Testis (tissue), 2 donors: ENCODE measurements at regions not wholly inside any gene's neighbourhood (a gene's known extent, or its start where the extent isn't known, plus 50 kb on each side); places are given as distances from the start of the nearest gene placed in this dataset.

Source experiments
- DNase-seq: peaks from one replicate; pipeline ENCODE4 v3.0.0-alpha.2; 2019
- H3K27ac ChIP-seq, 2 donors: fragments of 200-600 bp; sonication (generic); one replicate each; pipeline ENCODE4 v1.5.1; 2019
- H3K27me3 ChIP-seq: fragments of 200-600 bp; sonication (generic); one replicate; pipeline ENCODE4 v1.5.1; 2019
- H3K36me3 ChIP-seq: fragments of 200-600 bp; sonication (generic); one replicate; pipeline ENCODE4 v1.5.1; 2017; ENCODE audit warnings: low read depth; ENCODE audit errors: missing control alignments
- H3K4me1 ChIP-seq: fragments of 200-600 bp; sonication (generic); one replicate; pipeline ENCODE4 v1.5.1; 2019
- H3K4me3 ChIP-seq, 2 donors: fragments of 200-600 bp; sonication (generic); one replicate each; pipeline ENCODE4 v1.5.1; 2017 to 2019
- H3K9me3 ChIP-seq: fragments of 200-600 bp; sonication (generic); one replicate; pipeline ENCODE4 v1.5.1; 2017
- CTCF ChIP-seq, 3 experiments: fragments of 450-650 bp in 2 of 3; fragments of 200-600 bp in 1 of 3; sonication (generic) in 1 of 3; IDR thresholded peaks; one replicate each; pipeline ENCODE4 v1.5.1; 2016 to 2019; ENCODE audit warnings: antibody characterized with exemption in 3 of 3, mild to moderate bottlenecking in 2 of 3, moderate library complexity in 1 of 3
- POLR2A ChIP-seq: fragments of 450-650 bp; IDR thresholded peaks from one replicate; pipeline ENCODE4 v1.6.1; 2017; ENCODE audit warnings: antibody characterized with exemption, mild to moderate bottlenecking, moderate library complexity
- WGBS, 2 donors: methylation state at CpG; one replicate each; pipeline ENCODE4 v1.1.5; 2018; 5-methylcytosine and 5-hydroxymethylcytosine counted together
- intact Hi-C: fragments of 100-400 bp; cut with DNase I; formaldehyde crosslinking; loops from one replicate; pipeline ENCODE4 v1.15.1; 2023; ENCODE audit warnings: low total_unique reads

GRCh38 chr3:150079029-150079739 is 108.5 kb upstream of the PFN2 start:
- intact Hi-C loops = no loop called here
- Histone ChIP-seq H3K36me3 (no peaks in the 10 kb centered on the region), H3K4me3 (no peak overlapping the region), H3K27me3 (no peaks in the 10 kb centered on the region), H3K4me1 (no peaks in the 10 kb centered on the region), H3K27ac (no peak overlapping the region), H3K9me3 (no peaks in the 10 kb centered on the region)
- TF ChIP-seq CTCF (IDR thresholded peaks at IDR 0.05) (no peak), POLR2A (no peak)
- WGBS, 2 donors = 68 to 74% methylated on average over 5 of the region's 5 CpGs
- no peak for DNase-seq

GRCh38 chr3:150077581-150078247 is 107.0 kb upstream of the PFN2 start:
- H3K36me3 ChIP-seq = no peaks in the 10 kb centered on the region
- intact Hi-C loops = no loop called here
- 56 to 71% methylated on average over 4 of the region's 4 CpGs for WGBS, 2 donors
- TF ChIP-seq CTCF (IDR thresholded peaks at IDR 0.05) = no peak
- no peak for TF ChIP-seq POLR2A
- no peaks in the 10 kb centered on the region for H3K27me3 ChIP-seq
- no peaks in the 10 kb centered on the region for H3K9me3 ChIP-seq
- no peaks in the 10 kb centered on the region for H3K4me1 ChIP-seq
- no peak for DNase-seq
- H3K27ac ChIP-seq = no peak overlapping the region
- H3K4me3 ChIP-seq = no peak overlapping the region

- Histone ChIP-seq H3K27me3 (no peaks in the 10 kb centered on the region), H3K9me3 (no peaks in the 10 kb centered on the region), H3K4me3 (no peak overlapping the region), H3K36me3 (no peaks in the 10 kb centered on the region), H3K4me1 (no peaks in the 10 kb centered on the region), H3K27ac (no peak overlapping the region)
- intact Hi-C loops = no loop called here
- DNase-seq = no peak
- TF ChIP-seq POLR2A (no peak), CTCF (IDR thresholded peaks at IDR 0.05) (no peak)
- 94 to 99% methylated on average over 3 of the region's 3 CpGs for WGBS, 2 donors
Observed at GRCh38 chr3:150077107-150077506, 106.4 kb upstream of the PFN2 start.

- no peaks in the 10 kb centered on the region for H3K36me3 ChIP-seq
- intact Hi-C loops = no loop called here
- H3K4me3 ChIP-seq = no peak overlapping the region
- H3K9me3 ChIP-seq = no peaks in the 10 kb centered on the region
- no peaks in the 10 kb centered on the region for H3K27me3 ChIP-seq
- H3K4me1 ChIP-seq = no peaks in the 10 kb centered on the region
- 88 to 93% methylated on average over 2 of the region's 2 CpGs for WGBS, 2 donors
- no peak overlapping the region for H3K27ac ChIP-seq
- TF ChIP-seq POLR2A (no peak), CTCF (IDR thresholded peaks at IDR 0.05) (no peak)
- no peak for DNase-seq
Observed at GRCh38 chr3:150076443-150076842, 105.7 kb upstream of the PFN2 start.
